OCI-LY3 (cell line): ENCODE measurements at regions not wholly inside any gene's neighbourhood (a gene's known extent, or its start where the extent isn't known, plus 50 kb on each side); places are given as distances from the start of the nearest gene placed in this dataset.

Experiments
- CTCF ChIP-seq: fragments of 200-600, 300-600 bp; sonication (generic); IDR thresholded peaks from 2 replicates; pipeline ENCODE4 v1.5.1; 2014; ENCODE audit warnings: antibody characterized with exemption, low read length, low read depth
- EZH2phosphoT487 ChIP-seq: fragments of 200-600 bp; shearing (Covaris generic); IDR thresholded peaks from 2 replicates; pipeline ENCODE4 v1.6.1; 2018; ENCODE audit warnings: antibody characterized with exemption, mixed run types, low read depth

GRCh38 chr5:86532429-86532828, 85.3 kb upstream of the COX7C start:
- TF ChIP-seq CTCF (no peak), EZH2phosphoT487 (no peak)
